Ishikawa (cell line): ENCODE measurements at regions not wholly inside any gene's neighbourhood (a gene's known extent, or its start where the extent isn't known, plus 50 kb on each side); places are given as distances from the start of the nearest gene placed in this dataset.

Experiments
- CEBPB ChIP-seq: IDR thresholded peaks from 2 replicates; pipeline ENCODE4 v1.6.1; 2012
- CREB1 ChIP-seq: IDR thresholded peaks from 2 replicates; pipeline ENCODE4 v1.6.1; 2012; ENCODE audit warnings: low read depth
- EGR1 ChIP-seq: IDR thresholded peaks from 2 replicates; pipeline ENCODE4 v1.6.1; 2012
- EP300 ChIP-seq: IDR thresholded peaks from 2 replicates; pipeline ENCODE4 v1.6.1; 2012; ENCODE audit warnings: borderline replicate concordance
- FOXM1 ChIP-seq: IDR thresholded peaks from 2 replicates; pipeline ENCODE4 v1.6.1; 2012; ENCODE audit warnings: low read depth, borderline replicate concordance
- MAX ChIP-seq: IDR thresholded peaks from 2 replicates; pipeline ENCODE4 v1.6.1; 2012
- NFIC ChIP-seq: IDR thresholded peaks from 2 replicates; pipeline ENCODE4 v1.6.1; 2012
- RAD21 ChIP-seq: IDR thresholded peaks from 2 replicates; pipeline ENCODE4 v1.6.1; 2012; ENCODE audit warnings: low read depth
- REST ChIP-seq: IDR thresholded peaks from 2 replicates; pipeline ENCODE4 v1.6.1; 2012; ENCODE audit warnings: low read depth, mild to moderate bottlenecking
- TAF1 ChIP-seq: IDR thresholded peaks from 2 replicates; pipeline ENCODE4 v1.6.1; 2012; ENCODE audit warnings: low read depth, mild to moderate bottlenecking
- TCF12 ChIP-seq: IDR thresholded peaks from 2 replicates; pipeline ENCODE4 v1.6.1; 2012; ENCODE audit warnings: low read depth
- TEAD4 ChIP-seq: IDR thresholded peaks from 2 replicates; pipeline ENCODE4 v1.6.1; 2012
- USF1 ChIP-seq: IDR thresholded peaks from 2 replicates; pipeline ENCODE4 v1.6.1; 2012
- YY1 ChIP-seq: IDR thresholded peaks from 2 replicates; pipeline ENCODE4 v1.6.1; 2012; ENCODE audit warnings: low read depth
- ZBTB7A ChIP-seq: IDR thresholded peaks from 2 replicates; pipeline ENCODE4 v1.6.1; 2012; ENCODE audit warnings: low read depth

GRCh38 chr2:6783238-6783614 is 82.5 kb downstream of the CMPK2 start:
- TF ChIP-seq EGR1 (no peak), RAD21 (no peak)

- no peak for TF ChIP-seq ZBTB7A
- TF ChIP-seq USF1, result no peak
- TF ChIP-seq TAF1, result no peak
- TF ChIP-seq FOXM1, result no peak
- TF ChIP-seq YY1, result no peak
- no peak for TF ChIP-seq TEAD4
- TF ChIP-seq CEBPB, result no peak
- no peak for TF ChIP-seq REST
- no peak for TF ChIP-seq TCF12
- no peak for TF ChIP-seq NFIC
- TF ChIP-seq RAD21, result no peak
- TF ChIP-seq CREB1, result no peak
- no peak for TF ChIP-seq EGR1
- TF ChIP-seq EP300, result no peak
These were observed 81.4 kb downstream of the CMPK2 start for GRCh38 chr2:6784291-6784690.

GRCh38 chr2:6785493-6785892 is 80.2 kb downstream of the CMPK2 start:
- no peak for TF ChIP-seq ZBTB7A
- no peak for TF ChIP-seq CREB1
- no peak for TF ChIP-seq REST
- TF ChIP-seq USF1, result no peak
- TF ChIP-seq EP300, result no peak
- no peak for TF ChIP-seq CEBPB
- no peak for TF ChIP-seq EGR1
- no peak for TF ChIP-seq FOXM1
- TF ChIP-seq MAX, result no peak
- TF ChIP-seq RAD21, result no peak
- TF ChIP-seq TAF1, result no peak

GRCh38 chr2:6787376-6787775 is 78.3 kb downstream of the CMPK2 start:
- TF ChIP-seq FOXM1, result no peak
- TF ChIP-seq EGR1, result no peak
- no peak for TF ChIP-seq CEBPB
- no peak for TF ChIP-seq TAF1
- no peak for TF ChIP-seq USF1
- no peak for TF ChIP-seq YY1
- TF ChIP-seq NFIC, result no peak
- TF ChIP-seq TEAD4, result no peak
- TF ChIP-seq ZBTB7A, result no peak
- TF ChIP-seq TCF12, result no peak

- no peak for TF ChIP-seq RAD21
- no peak for TF ChIP-seq FOXM1
- TF ChIP-seq YY1, result no peak
- TF ChIP-seq TEAD4, result no peak
These were observed 77.1 kb downstream of the CMPK2 start for GRCh38 chr2:6788614-6789013.

GRCh38 chr2:6789559-6790138 is 76.1 kb downstream of the CMPK2 start:
- TF ChIP-seq CEBPB, result no peak
- TF ChIP-seq REST, result no peak
- TF ChIP-seq CREB1, result no peak
- TF ChIP-seq ZBTB7A, result no peak
- TF ChIP-seq USF1, result no peak
- no peak for TF ChIP-seq YY1
- no peak for TF ChIP-seq TEAD4
- no peak for TF ChIP-seq MAX
- TF ChIP-seq EGR1, result no peak
- no peak for TF ChIP-seq FOXM1
